ENCODE measurements at regions not wholly inside any gene's neighbourhood (a gene's known extent, or its start where the extent isn't known, plus 50 kb on each side); places are given as distances from the start of the nearest gene placed in this dataset.

DNA sequence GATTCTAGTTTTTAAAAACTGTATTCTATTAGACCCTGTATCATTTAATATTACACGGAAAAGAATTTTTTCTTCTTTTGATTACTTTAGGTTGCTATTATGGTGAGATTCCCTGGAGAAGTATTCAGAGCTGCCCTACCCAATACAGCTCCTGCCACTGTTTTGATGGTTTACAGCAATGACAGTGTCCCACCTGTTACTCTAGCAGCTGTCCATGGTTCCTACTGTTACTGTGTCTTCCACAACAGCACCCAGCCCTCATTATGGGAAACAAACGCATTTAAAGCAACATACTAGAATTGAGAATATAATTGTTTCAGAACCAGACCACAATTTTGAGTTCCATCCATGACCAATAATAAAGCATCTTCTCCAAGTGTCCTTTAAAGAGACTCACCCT is 450.7 kb downstream of the SHQ1 start:
- no peak for DNase-seq (ENCODE audit: low spot score)

DNA sequence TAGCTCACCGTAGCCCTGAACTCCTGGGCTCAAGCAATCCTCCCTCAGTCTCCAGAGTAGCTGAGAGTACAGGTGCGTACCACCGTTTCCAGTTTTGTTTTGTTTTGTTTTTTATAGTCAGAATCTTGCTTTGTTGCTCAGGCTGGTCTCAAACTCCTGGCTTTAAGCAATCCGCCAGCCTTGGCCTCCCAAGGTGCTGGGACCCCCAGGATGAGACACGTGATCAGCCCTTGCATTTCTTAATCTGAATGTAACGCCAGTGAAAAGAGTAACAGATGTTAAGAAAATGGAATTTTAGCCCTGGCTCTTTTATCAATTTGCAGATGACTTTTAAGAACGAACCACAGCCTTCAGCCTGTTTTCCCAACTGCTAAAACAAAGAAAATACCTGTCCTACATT is 451.3 kb downstream of the SHQ1 start:
- DNase-seq (ENCODE audit: low spot score), result no peak

DNA sequence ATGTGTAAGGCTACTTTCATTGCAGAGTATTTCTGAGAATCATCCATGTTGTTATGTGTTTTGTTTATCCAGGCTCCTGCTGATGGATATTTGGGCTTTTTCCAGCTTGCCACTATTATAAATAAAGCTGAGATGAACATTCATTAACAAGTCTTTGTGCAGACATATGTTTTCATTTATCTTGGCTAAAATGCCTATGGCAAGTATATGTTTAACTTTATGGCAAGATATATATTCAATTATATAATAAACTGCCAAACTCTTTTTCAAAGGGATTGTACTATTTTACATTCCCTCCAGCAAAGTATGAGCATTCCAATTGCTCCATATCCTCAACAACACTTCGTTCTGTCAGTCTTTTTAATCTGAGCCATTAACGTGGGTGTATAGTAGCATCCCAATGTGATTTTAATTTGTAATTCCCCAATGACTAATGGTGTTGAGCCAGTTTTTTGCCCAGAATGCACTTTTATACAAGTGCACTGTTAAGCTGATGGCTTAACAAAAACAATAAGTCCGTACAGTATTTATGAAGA is 452.4 kb downstream of the SHQ1 start:
- DNase-seq (ENCODE audit: low spot score), result no peak

DNA sequence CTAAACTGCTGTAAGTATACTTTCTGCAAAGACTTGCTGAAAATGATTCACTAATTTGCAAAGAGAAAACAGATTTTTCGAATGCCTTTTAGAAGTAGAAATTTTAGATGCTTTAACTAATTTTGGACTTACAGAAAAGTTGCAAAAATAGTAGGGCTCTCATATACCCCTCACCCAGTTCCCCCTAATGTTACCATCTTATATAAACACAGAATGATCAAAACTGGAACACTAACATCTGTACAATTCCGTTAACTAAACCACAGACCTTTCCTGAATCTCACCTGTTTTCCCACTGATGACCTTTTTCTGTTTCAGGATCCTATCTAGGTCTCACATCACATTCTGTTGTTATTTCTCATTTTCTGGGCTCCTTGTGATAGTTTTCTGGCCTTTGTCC is 454.8 kb downstream of the SHQ1 start:
- DNase-seq (ENCODE audit: low spot score), result no peak

DNA sequence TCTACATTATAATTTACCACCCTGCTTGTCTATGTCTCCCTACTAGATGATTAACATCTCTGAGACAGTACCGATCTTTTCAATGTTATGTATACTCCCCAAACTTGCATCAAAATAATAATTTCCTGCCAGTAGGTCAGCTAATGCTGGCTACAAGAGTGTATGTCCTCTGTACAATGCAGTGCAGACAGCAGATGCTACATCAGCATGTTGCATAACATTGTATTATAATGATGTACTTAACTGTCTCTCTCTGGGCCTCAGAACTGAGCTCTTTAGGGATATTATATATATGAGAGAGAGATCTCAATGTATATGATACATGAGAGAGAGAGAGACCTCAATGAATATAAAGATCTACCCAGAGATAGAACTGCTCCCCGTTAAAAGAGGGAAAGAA is 456.6 kb downstream of the SHQ1 start:
- DNase-seq (ENCODE audit: low spot score), result no peak

DNA sequence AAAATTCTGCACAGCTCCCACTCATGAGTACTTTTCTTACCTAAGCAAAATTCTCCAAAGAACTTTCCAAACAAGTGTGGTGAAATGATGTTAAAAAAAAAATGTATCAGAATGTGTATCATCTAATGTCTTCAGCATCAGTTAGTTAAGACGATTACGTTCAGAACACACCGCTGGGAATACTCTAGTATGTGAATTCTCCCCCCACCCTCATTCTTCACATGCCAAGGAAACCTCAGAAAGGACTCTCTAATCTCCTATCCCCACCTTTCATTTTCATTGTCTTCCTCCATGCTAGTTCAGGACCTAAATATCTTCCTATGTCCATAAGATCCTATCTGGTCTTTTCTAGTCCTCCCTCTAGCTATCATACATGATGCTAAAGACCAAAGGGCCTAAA is 457.4 kb downstream of the SHQ1 start:
- no peak for DNase-seq (ENCODE audit: low spot score)

DNA sequence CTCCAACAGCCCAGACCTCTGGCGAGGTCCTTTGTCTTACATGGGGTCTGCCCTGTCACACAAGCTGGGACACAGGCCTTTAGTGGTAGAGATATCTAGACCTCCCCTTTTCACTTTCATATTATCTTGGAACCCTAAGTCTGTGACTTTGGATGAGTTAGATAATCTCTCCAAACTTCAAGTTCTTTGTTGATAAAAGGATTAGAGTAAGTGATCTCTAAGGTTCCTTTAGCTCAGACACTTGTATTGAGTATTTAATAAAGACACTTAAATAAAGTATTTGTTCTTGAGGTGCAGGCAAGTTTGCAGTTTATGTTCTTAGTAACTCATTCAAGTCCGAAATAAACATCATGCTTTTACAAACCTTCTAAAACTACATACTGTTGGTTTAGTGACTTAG is 459.6 kb downstream of the SHQ1 start:
- DNase-seq (ENCODE audit: low spot score), result no peak

DNA sequence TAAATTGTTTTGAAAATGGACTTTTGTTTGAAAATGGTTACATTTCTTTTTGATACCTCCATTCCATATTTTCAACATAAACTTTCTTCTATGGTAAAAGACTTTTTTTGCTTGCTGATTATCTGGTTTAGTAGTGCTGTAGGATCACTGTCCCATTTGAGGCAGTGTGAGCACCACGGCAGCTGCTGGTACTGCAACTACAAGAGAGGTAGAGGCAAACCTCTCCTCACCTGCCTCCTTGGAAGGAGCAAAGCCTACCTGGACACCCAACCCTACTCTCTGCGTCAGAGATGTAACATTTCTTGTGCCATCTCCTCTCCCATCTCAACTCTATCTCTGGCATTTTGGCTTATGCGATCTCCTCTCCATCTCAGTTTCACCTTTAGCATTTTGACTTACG is 460.1 kb downstream of the SHQ1 start:
- no peak for DNase-seq (ENCODE audit: low spot score)

DNA sequence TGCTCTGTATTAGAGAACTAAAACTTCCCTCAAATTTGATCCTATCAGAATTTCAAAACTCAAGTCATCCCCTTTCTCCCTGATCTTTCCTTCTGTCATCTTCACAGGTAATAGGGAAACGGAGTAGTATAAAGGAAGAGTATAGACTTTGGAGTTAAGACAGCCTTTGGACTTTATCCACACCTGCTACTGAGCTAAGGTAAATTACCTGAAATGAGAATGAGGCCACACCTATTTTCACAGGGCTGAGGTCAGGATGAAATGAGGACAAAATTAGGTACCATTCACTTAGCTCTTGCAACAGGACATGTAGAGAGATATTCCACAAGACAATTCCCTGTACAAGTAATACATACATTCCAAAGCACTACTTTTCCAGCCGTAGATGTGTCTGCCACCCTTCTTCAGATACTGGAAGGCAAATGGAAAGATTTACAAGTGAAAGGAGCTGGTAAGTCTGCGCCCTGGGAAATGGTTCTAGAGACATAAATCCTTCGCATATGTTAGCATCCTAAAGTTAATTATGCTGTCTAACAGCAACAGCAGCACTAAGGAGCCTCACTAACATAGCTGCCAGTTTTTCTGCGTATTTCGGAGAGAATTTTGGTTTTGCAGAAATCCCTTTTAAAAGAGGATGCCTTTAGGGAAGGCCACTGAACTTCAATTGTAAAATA is 461.8 kb downstream of the SHQ1 start:
- DNase-seq (ENCODE audit: low spot score), result no peak

DNA sequence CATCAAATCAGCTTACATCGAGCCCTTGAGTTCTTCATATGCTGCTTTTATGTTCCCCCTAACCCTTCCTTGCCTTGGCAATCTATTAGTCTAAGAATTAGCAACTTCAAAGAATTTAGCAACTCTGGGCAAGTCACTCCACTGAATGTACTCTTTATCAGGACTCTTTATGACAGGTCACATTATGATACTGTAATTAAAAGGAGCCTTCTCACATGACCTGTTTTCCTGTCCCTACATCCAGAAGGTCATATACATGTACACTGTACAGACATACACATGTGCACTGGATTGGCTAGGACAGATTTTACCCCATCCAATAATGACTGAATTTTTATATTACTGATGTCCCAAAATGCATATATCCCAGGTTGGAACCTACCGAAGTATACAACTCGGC is 463.1 kb downstream of the SHQ1 start:
- no peak for DNase-seq (ENCODE audit: low spot score)

DNA sequence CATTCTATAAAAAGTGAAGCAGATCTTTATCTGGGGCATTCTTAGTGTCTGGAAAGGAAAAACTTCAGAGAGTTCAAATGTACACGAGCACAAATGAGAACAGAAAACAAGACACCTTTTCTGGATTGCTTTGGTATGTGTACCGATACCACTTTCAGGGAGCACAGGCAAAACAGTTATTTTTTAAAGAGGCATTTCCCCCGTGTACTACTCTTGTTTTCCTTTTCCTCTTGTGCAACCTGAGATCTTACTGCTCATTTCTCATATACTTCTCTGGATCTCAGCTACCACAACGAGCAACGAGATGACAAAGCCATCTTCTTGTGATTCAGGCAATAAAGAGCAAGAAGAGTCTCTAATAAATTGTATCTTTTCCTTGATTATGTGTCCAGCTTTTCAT is 463.6 kb downstream of the SHQ1 start:
- no peak for DNase-seq (ENCODE audit: low spot score)

DNA sequence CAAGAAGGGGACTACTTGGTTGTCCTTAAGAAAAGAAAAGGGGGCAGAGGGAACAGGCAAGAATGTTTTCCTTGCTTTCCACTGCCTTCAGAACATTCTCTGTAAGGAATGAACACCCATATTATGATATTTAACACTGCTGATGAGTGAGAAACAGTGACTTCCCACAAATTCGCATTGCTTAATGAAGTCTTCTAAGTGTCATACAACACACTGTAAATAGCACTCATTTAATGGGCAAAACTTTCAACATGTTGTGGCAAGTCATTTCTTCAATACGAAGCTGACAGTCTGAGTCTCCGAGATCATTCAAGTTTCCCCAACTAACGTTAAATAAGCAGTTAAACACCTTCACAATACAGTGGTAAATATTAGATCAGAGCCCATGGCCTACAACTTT is 464.4 kb downstream of the SHQ1 start:
- DNase-seq (ENCODE audit: low spot score), result no peak

DNA sequence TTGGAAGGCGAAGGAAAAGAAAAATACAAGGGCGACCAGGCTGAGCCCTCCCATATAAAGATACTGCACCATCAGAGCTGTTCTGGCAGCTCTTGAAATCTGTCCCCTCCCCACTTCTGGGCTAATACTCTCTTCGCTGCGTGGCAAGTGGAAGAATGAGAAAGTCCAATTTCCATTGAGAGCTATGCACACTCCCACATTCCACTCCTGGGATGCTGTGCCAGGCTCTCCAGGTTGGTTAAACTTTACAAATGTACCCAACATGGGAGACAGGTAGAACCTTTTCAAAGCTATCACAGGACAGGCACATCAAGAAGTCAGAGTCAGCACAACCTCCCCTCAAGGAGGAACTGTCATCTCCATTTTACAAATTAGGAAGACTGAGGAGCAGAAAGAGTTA is 465.0 kb downstream of the SHQ1 start:
- DNase-seq (ENCODE audit: low spot score), result no peak

DNA sequence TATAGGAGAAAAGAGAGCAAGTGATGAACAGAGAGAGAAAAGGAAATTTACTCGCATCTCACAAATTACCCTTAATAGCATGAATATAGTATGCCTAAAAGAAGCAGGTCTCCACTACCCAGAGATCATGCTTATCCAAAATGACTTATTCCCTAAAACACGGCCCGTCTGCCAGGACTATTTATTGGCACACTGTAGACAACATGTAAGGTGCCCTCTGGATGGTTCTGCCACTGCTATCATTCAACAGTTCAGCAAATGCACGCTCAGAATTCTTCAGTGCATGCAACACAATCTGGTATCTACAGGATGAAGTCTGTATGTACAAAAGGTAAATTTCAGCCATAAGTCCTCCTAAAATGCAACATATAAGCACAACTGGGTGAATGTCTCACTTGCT is 465.8 kb downstream of the SHQ1 start:
- DNase-seq (ENCODE audit: low spot score), result no peak

DNA sequence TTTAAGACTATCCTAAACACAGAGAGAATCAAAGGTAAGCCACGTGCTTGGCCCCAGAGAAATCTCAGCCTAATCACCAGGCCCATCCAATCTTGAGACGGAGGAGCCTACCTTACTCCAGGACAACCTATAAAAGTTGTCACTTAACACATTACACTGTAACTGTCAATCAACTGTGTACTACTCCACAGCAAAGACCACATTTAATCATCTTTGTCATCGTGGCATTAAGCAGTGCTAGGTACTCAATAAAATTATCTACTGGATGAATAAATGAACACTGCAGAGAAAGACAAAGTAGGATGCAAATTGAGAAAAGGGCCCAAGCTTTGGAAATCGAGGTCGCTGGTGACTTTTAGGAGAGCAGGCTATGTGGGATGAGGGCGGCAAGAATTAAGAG is 466.7 kb downstream of the SHQ1 start:
- DNase-seq (ENCODE audit: low spot score), result no peak

DNA sequence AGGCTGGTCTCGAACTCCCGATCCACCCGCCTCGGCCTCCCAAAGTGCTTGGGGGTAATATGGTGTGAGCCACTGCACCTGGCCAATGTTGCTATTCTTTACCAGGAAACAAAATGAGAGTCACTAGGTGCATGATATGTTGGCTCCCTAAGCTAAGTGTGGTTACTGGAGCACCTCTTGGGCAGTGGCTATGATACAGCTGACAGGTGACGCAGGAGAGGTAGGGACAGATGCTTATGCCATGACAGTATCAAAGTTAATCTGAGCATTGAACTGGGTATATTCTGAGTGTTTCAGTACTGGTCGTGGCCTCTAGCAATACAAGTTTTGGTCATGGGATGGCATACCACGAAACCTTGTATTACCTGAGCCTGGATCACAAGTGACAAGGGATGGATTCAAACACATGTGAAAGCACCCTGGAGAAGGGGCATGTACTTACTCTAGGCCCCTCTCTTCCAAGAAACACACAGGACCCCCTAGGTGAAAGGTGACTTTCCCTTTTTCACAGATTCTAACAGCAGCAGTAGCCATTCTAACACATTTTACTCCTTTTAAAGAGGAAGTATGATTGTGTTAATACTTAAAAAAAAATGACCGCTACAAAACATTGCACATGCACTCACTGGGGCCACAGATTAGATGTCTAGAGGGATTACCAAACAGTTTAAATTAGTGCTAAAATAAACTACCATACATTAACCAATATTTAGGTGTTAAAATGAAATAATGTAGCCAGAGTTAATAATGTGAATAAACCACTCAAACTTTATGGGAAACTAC is 467.3 kb downstream of the SHQ1 start:
- no peak for DNase-seq (ENCODE audit: low spot score)

DNA sequence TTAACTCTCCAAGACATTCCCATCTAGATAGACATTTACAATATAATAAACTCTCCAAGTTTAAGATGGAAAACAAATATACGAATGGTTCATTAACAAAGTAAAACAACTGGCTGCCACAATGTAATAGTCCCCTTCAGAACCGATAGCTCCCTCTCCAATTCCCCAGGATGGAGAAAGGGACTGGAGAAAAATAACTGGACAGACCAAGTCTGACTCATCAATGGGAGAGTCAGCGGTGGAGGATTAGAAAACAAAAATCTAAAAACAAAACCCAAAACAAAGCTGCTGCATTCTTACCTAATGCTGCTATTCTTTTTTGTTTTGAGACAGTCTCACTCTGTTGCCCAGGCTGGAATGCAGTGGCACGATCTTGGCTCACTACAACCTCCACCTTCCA is 468.1 kb downstream of the SHQ1 start:
- DNase-seq (ENCODE audit: low spot score), result no peak

DNA sequence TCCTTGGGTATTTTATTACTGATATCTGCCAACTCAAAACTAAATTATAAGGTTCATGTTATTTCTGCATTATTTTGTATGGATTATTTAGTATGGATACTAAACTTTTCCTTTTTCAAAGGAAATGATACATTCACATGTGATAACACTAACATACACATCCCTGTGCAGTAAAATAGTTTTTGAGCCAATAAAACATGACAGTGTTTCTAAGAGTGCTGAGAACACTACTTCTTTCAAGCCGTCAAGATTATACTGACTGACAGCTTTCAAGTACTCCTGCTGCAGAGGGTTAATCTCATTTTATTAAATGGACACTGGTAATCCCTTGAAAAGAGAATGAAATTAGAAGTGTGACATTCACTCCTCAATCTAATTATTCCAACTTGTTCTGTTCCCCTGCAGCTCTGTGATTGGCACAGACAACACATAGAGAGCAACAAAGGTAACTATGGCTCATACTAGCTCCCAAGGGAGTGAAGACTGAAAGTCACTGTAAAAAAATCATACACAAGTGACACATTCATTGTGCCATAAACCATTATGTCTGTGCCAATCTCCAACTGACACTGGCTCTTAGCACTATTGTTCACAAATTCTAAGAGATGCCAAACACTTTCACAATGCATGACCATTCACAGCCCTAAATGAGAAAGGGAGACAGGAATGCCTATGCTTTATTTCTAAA is 468.6 kb downstream of the SHQ1 start:
- DNase-seq (ENCODE audit: low spot score), result no peak

DNA sequence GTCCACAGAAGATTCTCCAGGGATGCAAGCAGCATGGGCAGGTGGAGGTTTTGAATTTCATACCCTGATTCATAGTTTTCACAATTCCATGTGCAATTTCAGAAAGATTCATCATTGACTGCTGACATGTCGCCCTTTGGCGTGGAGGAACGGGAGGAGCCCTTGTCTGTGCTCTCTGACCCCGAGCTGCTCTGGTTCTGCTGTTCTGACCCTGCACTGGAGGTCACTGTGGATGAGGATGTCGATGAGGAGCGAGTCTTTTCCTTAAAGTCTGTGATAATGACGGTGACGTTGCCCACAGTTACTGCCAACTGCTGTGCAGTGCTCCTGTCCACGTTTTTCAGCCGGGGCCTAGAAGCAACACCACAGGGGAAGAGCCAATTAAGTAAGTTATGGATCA is 470.0 kb downstream of the SHQ1 start:
- no peak for DNase-seq (ENCODE audit: low spot score)

DNA sequence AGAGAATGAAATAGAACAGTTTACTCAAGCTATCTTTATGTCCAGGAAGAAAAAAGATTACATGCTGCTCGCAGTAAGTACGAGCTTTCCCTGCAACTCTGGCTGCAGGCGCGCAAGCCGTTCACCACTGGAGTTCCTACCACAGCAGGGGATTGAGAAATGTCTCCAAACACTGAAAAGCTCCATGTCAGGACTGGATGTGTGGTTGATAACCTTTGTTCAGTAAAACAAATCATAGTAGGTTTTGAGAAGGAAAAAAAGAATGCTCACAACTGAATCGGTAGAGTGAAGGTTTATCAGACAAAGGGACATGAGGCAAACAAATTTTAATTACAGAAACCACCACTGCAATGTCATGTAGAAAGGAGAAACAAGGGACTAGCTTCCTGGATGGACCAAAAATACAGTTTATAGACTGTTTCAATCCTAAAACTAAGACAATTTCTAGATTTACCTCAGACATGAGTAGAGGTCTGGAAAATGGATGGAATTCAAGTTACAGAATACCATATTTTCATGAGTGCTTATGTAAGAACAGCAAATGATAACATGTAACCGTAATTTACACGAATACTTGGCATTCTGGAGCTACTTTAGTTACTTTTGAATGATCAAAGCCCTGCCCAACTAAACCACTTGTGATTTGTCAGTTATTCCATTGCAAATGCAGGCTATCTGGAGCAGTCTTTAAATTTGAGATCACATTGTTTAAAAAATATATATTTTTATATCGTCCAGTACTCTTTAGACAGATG is 471.1 kb downstream of the SHQ1 start:
- no peak for DNase-seq (ENCODE audit: low spot score)

DNA sequence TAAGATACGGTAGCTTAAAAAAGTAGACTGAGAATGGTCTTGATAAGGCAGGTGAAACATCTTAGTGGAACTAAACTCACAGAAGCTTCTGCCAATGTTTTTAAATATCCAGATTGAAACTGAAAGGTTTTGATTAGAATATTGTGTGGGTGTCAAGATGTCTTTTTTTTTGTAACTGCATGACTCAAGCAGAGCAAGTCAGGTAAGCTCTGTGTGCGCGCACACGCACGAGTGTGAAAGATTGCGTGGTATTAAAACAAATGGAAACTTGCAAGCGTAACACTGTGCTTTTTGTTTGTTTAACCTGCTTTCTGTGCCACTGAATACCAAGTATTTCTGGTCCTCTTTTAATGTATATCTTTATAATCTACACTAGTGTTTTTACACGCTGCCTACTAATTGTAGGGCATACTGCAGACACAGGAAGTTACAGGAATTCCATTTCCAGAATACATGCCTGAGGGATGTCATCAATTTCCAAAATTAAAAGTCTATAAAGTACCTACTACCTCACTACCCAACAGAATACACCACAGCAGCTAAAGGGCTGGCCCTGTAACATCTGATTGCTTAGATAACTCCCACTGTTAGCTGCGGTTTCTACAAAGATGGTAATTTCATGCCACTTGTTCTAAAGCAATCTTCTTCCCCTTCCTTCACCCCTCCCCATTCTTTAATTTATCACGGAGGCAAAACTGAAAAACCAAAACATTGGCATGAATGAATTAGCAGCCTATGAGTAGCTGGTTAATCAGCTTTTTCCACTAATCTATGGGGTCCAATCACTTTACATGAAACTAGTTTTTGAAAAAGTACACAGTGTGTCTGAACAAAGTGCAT is 472.8 kb downstream of the SHQ1 start:
- no peak for DNase-seq (ENCODE audit: low spot score)

DNA sequence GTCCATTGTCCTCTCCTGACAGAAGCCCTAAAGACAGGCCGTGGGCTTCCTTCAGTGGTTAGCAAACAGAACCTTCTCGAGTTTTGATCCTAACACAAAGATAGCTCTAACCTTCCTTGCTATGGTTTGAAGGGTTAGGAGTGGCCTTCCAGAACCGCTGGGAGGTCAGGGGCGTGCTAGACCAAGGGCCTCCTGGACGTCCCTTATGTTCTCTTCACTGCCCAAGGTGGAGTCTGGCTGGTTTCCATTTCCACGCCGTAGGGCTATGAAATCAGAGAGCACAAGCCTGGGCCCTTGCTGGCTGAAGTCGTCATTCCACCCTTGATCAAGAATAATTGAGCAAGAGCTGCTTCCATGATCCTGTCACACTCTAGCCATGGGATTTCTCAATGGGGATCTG is 475.1 kb downstream of the SHQ1 start:
- DNase-seq (ENCODE audit: low spot score), result no peak
